Uterus (tissue), 3 donors: ENCODE measurements at regions not wholly inside any gene's neighbourhood (a gene's known extent, or its start where the extent isn't known, plus 50 kb on each side); places are given as distances from the start of the nearest gene placed in this dataset.

Experiments used
- DNase-seq, 2 donors: peaks; one replicate each; pipeline ENCODE4 v3.0.0-alpha.2; 2019 to 2020
- H3K27ac ChIP-seq, 2 donors: fragments of 200-600 bp; sonication (generic); 1 replicate in 1 of 2; 2 replicates in 1 of 2; pipeline ENCODE4 v1.5.1; 2016 to 2018
- H3K27me3 ChIP-seq, 2 donors: fragments of 200-600 bp; sonication (generic); one replicate each; pipeline ENCODE4 v1.5.1; 2018 to 2019; ENCODE audit warnings: control low read depth in 1 of 2
- H3K36me3 ChIP-seq, 2 donors: fragments of 200-600 bp; sonication (generic); one replicate each; pipeline ENCODE4 v1.5.1; 2019; ENCODE audit warnings: control low read depth in 1 of 2
- H3K4me1 ChIP-seq, 2 donors: fragments of 200-600 bp; sonication (generic); one replicate each; pipeline ENCODE4 v1.5.1; 2018 to 2019; ENCODE audit warnings: control low read depth in 1 of 2
- H3K4me3 ChIP-seq, 2 donors: fragments of 200-600 bp; sonication (generic); 1 replicate in 1 of 2; 2 replicates in 1 of 2; pipeline ENCODE4 v1.5.1; 2018 to 2019; ENCODE audit warnings: mild to moderate bottlenecking in 1 of 2
- H3K9me3 ChIP-seq, 2 donors: fragments of 200-600 bp; sonication (generic); one replicate each; pipeline ENCODE4 v1.5.1; 2019; ENCODE audit warnings: control low read depth in 1 of 2
- POLR2A ChIP-seq, 2 donors: fragments of 450-650 bp; IDR thresholded peaks; one replicate each; pipeline ENCODE4 v1.6.1; 2016; ENCODE audit warnings: antibody characterized with exemption in 2 of 2, mild to moderate bottlenecking in 1 of 2, moderate library complexity in 1 of 2
- intact Hi-C: fragments of 100-400 bp; cut with DNase I; formaldehyde crosslinking; loops from one replicate; pipeline ENCODE4 v1.15.1; 2023; ENCODE audit warnings: low total_unique reads
- TF ChIP-seq, protein P1 (sequence below), 4 experiments: fragments of 200-600 bp in 2 of 4; fragments of 450-650 bp in 2 of 4; sonication (generic) in 2 of 4; IDR thresholded peaks; one replicate each; pipeline ENCODE4 v1.5.1; 2016 to 2019; ENCODE audit warnings: antibody characterized with exemption in 4 of 4, mild to moderate bottlenecking in 2 of 4, moderate library complexity in 1 of 4
- donor health status: DM: yes; HTN: yes; CAD: no.

DNA sequence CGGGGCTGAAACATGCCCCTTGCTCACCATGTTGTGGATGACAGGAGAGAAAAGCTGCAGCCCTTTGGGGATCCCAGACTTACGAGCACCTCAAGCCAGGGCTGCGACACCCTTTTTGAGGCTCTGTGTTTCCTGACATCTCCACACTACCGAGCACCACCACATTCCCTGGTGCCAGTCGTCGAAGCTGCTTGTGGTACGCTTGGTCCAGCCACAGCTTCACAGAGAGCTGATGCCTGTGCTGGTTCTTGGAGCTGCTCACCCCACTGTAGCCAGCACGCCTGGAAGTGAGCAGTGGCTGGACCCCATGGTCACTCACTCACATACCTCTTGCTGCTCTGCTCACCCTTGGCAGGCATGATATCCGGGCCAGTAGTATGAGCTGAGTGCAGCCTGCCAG, 367.5 kb downstream of the SLITRK6 start:
- H3K27ac ChIP-seq = no peak overlapping the region
- intact Hi-C loops = no loop called here
- no peaks in the 10 kb centered on the region for H3K27me3 ChIP-seq
- no peak for DNase-seq
- no peak overlapping the region for H3K4me3 ChIP-seq
- H3K36me3 ChIP-seq = no peaks in the 10 kb centered on the region
- TF ChIP-seq POLR2A (IDR thresholded peaks at IDR 0.05) = no peak
- TF ChIP-seq, protein P1, sequence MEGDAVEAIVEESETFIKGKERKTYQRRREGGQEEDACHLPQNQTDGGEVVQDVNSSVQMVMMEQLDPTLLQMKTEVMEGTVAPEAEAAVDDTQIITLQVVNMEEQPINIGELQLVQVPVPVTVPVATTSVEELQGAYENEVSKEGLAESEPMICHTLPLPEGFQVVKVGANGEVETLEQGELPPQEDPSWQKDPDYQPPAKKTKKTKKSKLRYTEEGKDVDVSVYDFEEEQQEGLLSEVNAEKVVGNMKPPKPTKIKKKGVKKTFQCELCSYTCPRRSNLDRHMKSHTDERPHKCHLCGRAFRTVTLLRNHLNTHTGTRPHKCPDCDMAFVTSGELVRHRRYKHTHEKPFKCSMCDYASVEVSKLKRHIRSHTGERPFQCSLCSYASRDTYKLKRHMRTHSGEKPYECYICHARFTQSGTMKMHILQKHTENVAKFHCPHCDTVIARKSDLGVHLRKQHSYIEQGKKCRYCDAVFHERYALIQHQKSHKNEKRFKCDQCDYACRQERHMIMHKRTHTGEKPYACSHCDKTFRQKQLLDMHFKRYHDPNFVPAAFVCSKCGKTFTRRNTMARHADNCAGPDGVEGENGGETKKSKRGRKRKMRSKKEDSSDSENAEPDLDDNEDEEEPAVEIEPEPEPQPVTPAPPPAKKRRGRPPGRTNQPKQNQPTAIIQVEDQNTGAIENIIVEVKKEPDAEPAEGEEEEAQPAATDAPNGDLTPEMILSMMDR (IDR thresholded peaks at IDR 0.05) = no peak
- no peaks in the 10 kb centered on the region for H3K4me1 ChIP-seq
- H3K9me3 ChIP-seq = no peaks in the 10 kb centered on the region

DNA sequence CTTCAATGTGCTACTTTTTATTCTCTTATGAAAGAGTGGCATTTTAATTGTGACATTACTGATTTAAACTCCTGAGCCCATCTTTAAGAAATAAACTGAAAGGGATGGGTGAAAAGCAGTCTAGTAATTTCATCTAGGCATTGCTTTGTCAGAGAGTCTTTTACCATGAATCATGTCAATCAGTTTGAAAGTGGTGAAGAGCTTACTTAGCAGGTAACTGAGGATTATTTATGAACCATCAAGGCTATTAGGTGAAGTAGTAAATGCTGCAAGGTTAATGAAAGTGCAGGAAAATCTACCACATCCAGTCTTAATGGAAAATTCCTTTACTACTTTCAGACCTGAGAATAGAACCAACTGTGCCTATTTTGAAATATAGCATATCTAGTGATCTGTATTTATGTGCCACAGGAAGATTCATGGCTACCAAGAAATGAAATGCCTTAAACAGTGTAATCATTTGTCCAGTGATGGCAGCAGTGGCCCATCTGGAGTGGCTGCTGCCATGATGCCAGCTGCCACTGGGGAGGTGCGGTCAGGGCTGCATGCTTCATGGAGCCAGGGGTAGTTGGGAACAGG, 368.9 kb downstream of the SLITRK6 start:
- H3K4me3 ChIP-seq = no peak overlapping the region
- no peak overlapping the region for H3K27ac ChIP-seq
- no peaks in the 10 kb centered on the region for H3K9me3 ChIP-seq
- TF ChIP-seq, protein P1 (IDR thresholded peaks at IDR 0.05) = no peak
- no peak for TF ChIP-seq POLR2A (IDR thresholded peaks at IDR 0.05)
- DNase-seq = no peak
- H3K36me3 ChIP-seq = no peaks in the 10 kb centered on the region
- no peaks in the 10 kb centered on the region for H3K27me3 ChIP-seq
- intact Hi-C loops = no loop called here
- no peaks in the 10 kb centered on the region for H3K4me1 ChIP-seq

DNA sequence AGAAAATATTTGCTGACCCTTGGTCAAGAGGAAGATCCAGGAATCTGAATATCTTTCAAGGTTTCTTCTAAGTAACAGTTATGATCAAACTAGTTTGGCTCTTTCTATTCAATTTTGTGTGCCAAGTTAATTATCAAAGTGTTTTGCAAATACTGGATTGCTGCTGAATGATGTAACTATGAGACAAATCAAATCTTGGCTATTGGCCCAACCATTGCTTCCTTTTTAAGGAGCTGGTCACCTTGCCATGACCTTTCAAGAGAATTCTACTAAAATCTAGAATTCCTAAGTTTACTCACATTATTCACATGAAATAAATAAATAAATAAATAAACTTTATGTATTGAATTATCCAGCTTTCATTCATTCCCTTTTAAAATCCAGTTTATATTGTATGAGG, 371.8 kb downstream of the SLITRK6 start:
- no peaks in the 10 kb centered on the region for H3K36me3 ChIP-seq
- H3K4me1 ChIP-seq = no peaks in the 10 kb centered on the region
- no peak for DNase-seq
- no peaks in the 10 kb centered on the region for H3K9me3 ChIP-seq
- TF ChIP-seq POLR2A (IDR thresholded peaks at IDR 0.05) = no peak
- TF ChIP-seq, protein P1 (IDR thresholded peaks at IDR 0.05) = no peak
- no peak overlapping the region for H3K27ac ChIP-seq
- H3K27me3 ChIP-seq = no peaks in the 10 kb centered on the region
- no peak overlapping the region for H3K4me3 ChIP-seq
- intact Hi-C loops = no loop called here

DNA sequence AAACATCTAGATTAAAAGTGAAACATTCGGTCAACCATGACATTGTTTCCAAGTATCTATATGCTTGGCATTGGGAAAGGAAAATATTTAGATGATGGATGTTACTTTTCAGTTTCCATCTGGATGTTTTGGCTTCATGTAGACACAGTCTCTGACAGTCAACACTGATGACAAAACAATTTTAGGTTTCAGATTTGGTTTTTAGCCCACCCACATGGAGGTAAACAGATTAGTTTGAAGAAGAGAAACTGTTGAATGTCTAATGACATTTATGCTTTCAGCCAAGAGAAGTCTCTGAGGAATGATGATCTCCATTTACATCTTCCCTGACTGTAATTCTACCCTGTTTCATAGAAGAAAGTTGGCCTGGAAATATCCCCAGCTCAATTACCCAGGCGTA, 379.1 kb downstream of the SLITRK6 start:
- Histone ChIP-seq H3K4me1 (no peaks in the 10 kb centered on the region), H3K27ac (no peak overlapping the region), H3K9me3 (no peaks in the 10 kb centered on the region), H3K27me3 (no peaks in the 10 kb centered on the region), H3K4me3 (no peak overlapping the region), H3K36me3 (no peaks in the 10 kb centered on the region)
- intact Hi-C loops = no loop called here
- DNase-seq = no peak
- TF ChIP-seq, protein P1 (IDR thresholded peaks at IDR 0.05) = no peak
- TF ChIP-seq POLR2A (IDR thresholded peaks at IDR 0.05) = no peak

DNA sequence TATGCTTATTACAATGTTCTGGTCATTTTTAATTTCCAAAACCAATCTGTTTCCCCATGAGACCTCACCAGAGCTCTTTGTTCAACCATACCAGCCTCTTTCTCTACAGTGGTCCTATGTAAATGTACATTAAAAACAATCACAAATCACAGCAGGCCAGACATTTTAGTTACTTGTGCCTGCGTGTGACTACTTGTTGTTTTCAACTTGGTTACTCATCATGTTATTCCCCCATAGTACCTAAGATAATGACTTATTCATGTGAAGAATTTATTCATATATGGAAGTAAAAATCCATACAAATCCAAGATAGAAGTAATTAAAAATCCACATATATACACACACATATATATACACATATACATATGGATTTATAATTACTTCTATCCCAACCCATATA, 379.6 kb downstream of the SLITRK6 start:
- no peak overlapping the region for H3K4me3 ChIP-seq
- no peaks in the 10 kb centered on the region for H3K4me1 ChIP-seq
- no peaks in the 10 kb centered on the region for H3K27me3 ChIP-seq
- no peaks in the 10 kb centered on the region for H3K9me3 ChIP-seq
- intact Hi-C loops = no loop called here
- DNase-seq = no peak
- H3K36me3 ChIP-seq = no peaks in the 10 kb centered on the region
- TF ChIP-seq, protein P1 (IDR thresholded peaks at IDR 0.05) = no peak
- TF ChIP-seq POLR2A (IDR thresholded peaks at IDR 0.05) = no peak
- no peak overlapping the region for H3K27ac ChIP-seq
